ENCODE measurements at regions not wholly inside any gene's neighbourhood (a gene's known extent, or its start where the extent isn't known, plus 50 kb on each side); places are given as distances from the start of the nearest gene placed in this dataset.
"Not testable (repeated sequence)": the region's sequence is repeated elsewhere in the genome, so short reads cannot be mapped to it uniquely, and the experiment has no call there.

DNA sequence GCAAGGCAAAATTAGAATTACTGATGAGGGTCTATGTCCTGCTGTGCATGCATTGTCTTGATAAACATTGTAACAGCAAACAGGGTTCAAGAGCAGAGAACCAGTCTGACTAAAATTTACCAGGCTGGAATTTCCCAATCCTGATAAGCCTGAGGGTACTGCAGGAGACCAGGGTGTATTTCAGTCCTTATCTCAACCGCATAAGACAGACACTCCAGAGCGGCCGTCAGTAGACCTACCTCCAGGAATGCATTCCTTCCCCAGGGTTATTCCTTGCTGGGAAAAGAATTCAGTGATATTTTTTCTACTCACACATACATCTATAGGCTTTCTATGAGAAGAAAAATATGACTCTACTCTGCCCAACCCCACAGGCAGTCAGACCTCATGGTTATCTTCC lies 466.1 kb downstream of the SLC6A15 start:
- TF ChIP-seq, protein P1, sequence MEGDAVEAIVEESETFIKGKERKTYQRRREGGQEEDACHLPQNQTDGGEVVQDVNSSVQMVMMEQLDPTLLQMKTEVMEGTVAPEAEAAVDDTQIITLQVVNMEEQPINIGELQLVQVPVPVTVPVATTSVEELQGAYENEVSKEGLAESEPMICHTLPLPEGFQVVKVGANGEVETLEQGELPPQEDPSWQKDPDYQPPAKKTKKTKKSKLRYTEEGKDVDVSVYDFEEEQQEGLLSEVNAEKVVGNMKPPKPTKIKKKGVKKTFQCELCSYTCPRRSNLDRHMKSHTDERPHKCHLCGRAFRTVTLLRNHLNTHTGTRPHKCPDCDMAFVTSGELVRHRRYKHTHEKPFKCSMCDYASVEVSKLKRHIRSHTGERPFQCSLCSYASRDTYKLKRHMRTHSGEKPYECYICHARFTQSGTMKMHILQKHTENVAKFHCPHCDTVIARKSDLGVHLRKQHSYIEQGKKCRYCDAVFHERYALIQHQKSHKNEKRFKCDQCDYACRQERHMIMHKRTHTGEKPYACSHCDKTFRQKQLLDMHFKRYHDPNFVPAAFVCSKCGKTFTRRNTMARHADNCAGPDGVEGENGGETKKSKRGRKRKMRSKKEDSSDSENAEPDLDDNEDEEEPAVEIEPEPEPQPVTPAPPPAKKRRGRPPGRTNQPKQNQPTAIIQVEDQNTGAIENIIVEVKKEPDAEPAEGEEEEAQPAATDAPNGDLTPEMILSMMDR (optimal IDR thresholded peaks at IDR 0.05 in 1 of 3, IDR thresholded peaks at IDR 0.05 in 1 of 3, conservative IDR thresholded peaks at IDR 0.05 in 1 of 3; ENCODE audit: extremely low read depth in 1 of 3, insufficient read depth in 2 of 3, low read length in 3 of 3), result not testable (repeated sequence)
- TF ChIP-seq EZH2 (IDR thresholded peaks at IDR 0.05; ENCODE audit: low read length), result not testable (repeated sequence)

Measured in keratinocyte (primary cell).